Heart left ventricle (tissue), 16 donors: ENCODE measurements at regions not wholly inside any gene's neighbourhood (a gene's known extent, or its start where the extent isn't known, plus 50 kb on each side); places are given as distances from the start of the nearest gene placed in this dataset.

Experiments
- ATAC-seq, 4 donors: fragments of 200-7000 bp; cut with Tn5 transposase; one replicate each; pipeline ENCODE4 v1.9.1; 2020 to 2022; ENCODE audit warnings: moderate library complexity in 4 of 4, mild to moderate bottlenecking in 3 of 4, moderate number of reproducible peaks in 1 of 4
- DNase-seq, 5 donors: peaks; one replicate each; pipeline ENCODE4 v3.0.0-alpha.2; 2020
- H3K27ac ChIP-seq, 12 donors: fragments of 200-600 bp; sonication (generic) in 4 of 12; one replicate each; pipeline versions ENCODE4 v1.5.0 to v1.8.0; 2016 to 2022; ENCODE audit warnings: mild to moderate bottlenecking in 2 of 12
- H3K27me3 ChIP-seq, 9 donors: fragments of 200-600 bp; sonication (generic) in 2 of 9; one replicate each; pipeline versions ENCODE4 v1.5.1 to v1.8.0; 2016 to 2022; ENCODE audit warnings: mild to moderate bottlenecking in 3 of 9
- H3K36me3 ChIP-seq, 9 donors: fragments of 200-600 bp; sonication (generic) in 2 of 9; one replicate each; pipeline versions ENCODE4 v1.5.0 to v1.8.0; 2018 to 2022; ENCODE audit warnings: mild to moderate bottlenecking in 2 of 9
- H3K4me1 ChIP-seq, 12 donors: fragments of 200-600 bp; sonication (generic) in 4 of 12; one replicate each; pipeline versions ENCODE4 v1.5.0 to v1.8.0; 2016 to 2022; ENCODE audit warnings: mild to moderate bottlenecking in 3 of 12
- H3K4me3 ChIP-seq, 12 donors: fragments of 200-600 bp; sonication (generic) in 4 of 12; one replicate each; pipeline versions ENCODE4 v1.5.0 to v1.8.0; 2017 to 2022; ENCODE audit warnings: mild to moderate bottlenecking in 9 of 12, moderate library complexity in 4 of 12
- H3K9me3 ChIP-seq, 12 donors: fragments of 200-600 bp; sonication (generic) in 4 of 12; one replicate each; pipeline versions ENCODE4 v1.5.0 to v1.8.0; 2016 to 2022; ENCODE audit warnings: mild to moderate bottlenecking in 1 of 12
- POLR2A ChIP-seq, 2 donors: fragments of 450-650 bp; IDR thresholded peaks; one replicate each; pipeline ENCODE4 v1.6.1; 2017; ENCODE audit warnings: antibody characterized with exemption in 2 of 2, mild to moderate bottlenecking in 2 of 2, moderate library complexity in 2 of 2
- WGBS, 4 donors: extraction: QIAGEN DNeasy Blood & Tissue Kit in 2 of 4; methylation state at CpG; one replicate each; pipeline versions ENCODE4 v1.1.5 to v1.1.7; 2013 to 2018; 5-methylcytosine and 5-hydroxymethylcytosine counted together
- intact Hi-C, 10 donors: fragments of 100-400 bp; cut with DNase I; formaldehyde crosslinking; loops; one replicate each; pipeline versions ENCODE4 v1.11.1 to v1.14.2; 2022
- TF ChIP-seq, protein P1 (sequence below), 12 donors: fragments of 200-600 bp; sonication (generic) in 4 of 12; IDR thresholded peaks; one replicate each; pipeline versions ENCODE4 v1.5.0 to v1.8.0; 2018 to 2022; ENCODE audit warnings: antibody characterized with exemption in 12 of 12, mild to moderate bottlenecking in 5 of 12
- donor health status: ischemic (EF 13 %, LVEDD 7.1; RV severe dilation, severe dysfunction).
- donor health status: healthy with polysubstance abuse.
- donor health status: DM: no; HTN: yes; CAD: no.
- donor health status: DM: no; HTN: no; CAD: no.
- donor health status: ischemic (EF 25% LVEDD 6.9; RV normal size, moderate dysfunction).
- donor health status: ischemic (EF 25% LVEDD 5.7; RV mildly dilated, moderate dysfunction).
- donor health status: healthy.
- donor health status: DM: yes; HTN: yes; CAD: no.
- donor health status: ischemic (EF 35%, LVEDD 5.7; RV mildly dilated, moderate dysfunction).
- donor health status: nonischemic (EF 11% LVEDD 7.7; RV severe dilation, severe dysfunction).
- donor health status: DM: yes; HTN: yes; CAD: no.
- donor health status: PGD.
- donor health status: ischemic (EF 29% LVEDD 5.4; RV normal size, mild dysfunction).
- donor health status: nonischemic (EF 23%, LVEDD 6.1; RV moderate dilation, normal function).

- intact Hi-C loops = no loop called here
- no peaks in the 10 kb centered on the region for H3K27me3 ChIP-seq
- DNase-seq = no peak
- H3K4me1 ChIP-seq = no peaks in the 10 kb centered on the region
- H3K4me3 ChIP-seq = no peak overlapping the region
- no peak for ATAC-seq
- H3K9me3 ChIP-seq = peaks cover 0 to 9% (median 0%) of the 10 kb centered on the region in 12 donors
- no peaks in the 10 kb centered on the region for H3K36me3 ChIP-seq
- TF ChIP-seq POLR2A (IDR thresholded peaks at IDR 0.05) = no peak
- TF ChIP-seq, protein P1, sequence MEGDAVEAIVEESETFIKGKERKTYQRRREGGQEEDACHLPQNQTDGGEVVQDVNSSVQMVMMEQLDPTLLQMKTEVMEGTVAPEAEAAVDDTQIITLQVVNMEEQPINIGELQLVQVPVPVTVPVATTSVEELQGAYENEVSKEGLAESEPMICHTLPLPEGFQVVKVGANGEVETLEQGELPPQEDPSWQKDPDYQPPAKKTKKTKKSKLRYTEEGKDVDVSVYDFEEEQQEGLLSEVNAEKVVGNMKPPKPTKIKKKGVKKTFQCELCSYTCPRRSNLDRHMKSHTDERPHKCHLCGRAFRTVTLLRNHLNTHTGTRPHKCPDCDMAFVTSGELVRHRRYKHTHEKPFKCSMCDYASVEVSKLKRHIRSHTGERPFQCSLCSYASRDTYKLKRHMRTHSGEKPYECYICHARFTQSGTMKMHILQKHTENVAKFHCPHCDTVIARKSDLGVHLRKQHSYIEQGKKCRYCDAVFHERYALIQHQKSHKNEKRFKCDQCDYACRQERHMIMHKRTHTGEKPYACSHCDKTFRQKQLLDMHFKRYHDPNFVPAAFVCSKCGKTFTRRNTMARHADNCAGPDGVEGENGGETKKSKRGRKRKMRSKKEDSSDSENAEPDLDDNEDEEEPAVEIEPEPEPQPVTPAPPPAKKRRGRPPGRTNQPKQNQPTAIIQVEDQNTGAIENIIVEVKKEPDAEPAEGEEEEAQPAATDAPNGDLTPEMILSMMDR (IDR thresholded peaks at IDR 0.05) = no peak
- no peak overlapping the region for H3K27ac ChIP-seq
- 35 to 59% (median 54%) methylated on average over 2 of the region's 2 CpGs for WGBS, 4 donors
Observed at GRCh38 chr10:44519361-44519760, 134.5 kb upstream of the CXCL12 start.

- Histone ChIP-seq H3K27ac (no peak overlapping the region), H3K27me3 (no peaks in the 10 kb centered on the region), H3K4me3 (no peak overlapping the region), H3K9me3 (peaks cover 0 to 9% (median 0%) of the 10 kb centered on the region in 12 donors), H3K4me1 (no peaks in the 10 kb centered on the region), H3K36me3 (no peaks in the 10 kb centered on the region)
- ATAC-seq (no peak), DNase-seq (no peak)
- no peak for TF ChIP-seq POLR2A (IDR thresholded peaks at IDR 0.05)
- WGBS, 4 donors = 87 to 97% (median 93%) methylated on average over 2 of the region's 2 CpGs
- intact Hi-C loops = no loop called here
Observed at GRCh38 chr10:44520651-44521050, 135.8 kb upstream of the CXCL12 start.

- no peaks in the 10 kb centered on the region for H3K27me3 ChIP-seq
- 92 to 94% (median 94%) methylated on average over 3 of the region's 3 CpGs for WGBS, 4 donors
- no peak overlapping the region for H3K27ac ChIP-seq
- no peaks in the 10 kb centered on the region for H3K4me1 ChIP-seq
- ATAC-seq (no peak), DNase-seq (no peak)
- intact Hi-C loops = no loop called here
- TF ChIP-seq POLR2A (IDR thresholded peaks at IDR 0.05) = no peak
- TF ChIP-seq, protein P1 (IDR thresholded peaks at IDR 0.05) = no peak
- H3K4me3 ChIP-seq = no peak overlapping the region
- peaks cover 0 to 14% (median 0%) of the 10 kb centered on the region in 12 donors for H3K9me3 ChIP-seq
- no peaks in the 10 kb centered on the region for H3K36me3 ChIP-seq
Observed at GRCh38 chr10:44539178-44539577, 154.3 kb upstream of the CXCL12 start.

GRCh38 chr10:44552726-44553125 is 167.8 kb upstream of the CXCL12 start:
- intact Hi-C loops = no loop called here
- no peak for ATAC-seq
- Histone ChIP-seq H3K27me3 (no peaks in the 10 kb centered on the region), H3K4me1 (no peaks in the 10 kb centered on the region), H3K4me3 (no peak overlapping the region), H3K27ac (no peak overlapping the region), H3K9me3 (peaks cover 0 to 28% (median 9%) of the 10 kb centered on the region in 12 donors), H3K36me3 (no peaks in the 10 kb centered on the region)
- 83 to 90% (median 88%) methylated on average over 8 of the region's 8 CpGs for WGBS, 4 donors
- DNase-seq = no peak
- TF ChIP-seq, protein P1 (IDR thresholded peaks at IDR 0.05) = no peak
- no peak for TF ChIP-seq POLR2A (IDR thresholded peaks at IDR 0.05)

DNA sequence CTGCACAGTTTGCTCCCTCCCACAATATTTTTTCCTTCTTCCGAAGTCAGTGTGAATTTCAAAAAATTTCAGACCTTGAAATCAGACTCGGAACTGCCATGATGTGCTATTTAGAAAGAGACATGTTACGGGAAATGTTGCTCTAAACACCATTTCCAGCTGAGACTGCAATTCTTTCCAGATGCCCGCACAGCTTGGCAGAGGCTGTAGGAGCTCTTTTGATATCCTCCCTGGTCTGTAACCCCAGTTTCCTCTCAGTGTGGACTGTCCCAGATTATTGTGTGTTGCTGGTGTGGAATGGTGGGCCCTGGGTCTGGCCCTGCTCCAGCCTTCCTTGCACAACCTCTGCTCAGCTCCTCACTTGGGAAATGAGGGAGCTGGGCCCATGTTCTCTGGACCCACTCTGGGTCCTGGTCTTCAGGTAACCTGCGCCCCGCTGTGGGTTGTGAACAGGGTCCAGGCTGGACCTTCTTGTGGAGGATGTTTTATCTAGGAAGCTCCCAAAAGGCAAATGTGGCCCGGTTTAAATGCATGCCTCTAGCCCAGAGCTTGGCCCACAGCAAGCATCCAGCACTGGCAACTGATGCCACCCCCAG is 172.8 kb upstream of the CXCL12 start:
- DNase-seq (no peak), ATAC-seq (no peak)
- 80 to 91% (median 89%) methylated on average over 4 to 7 of the region's 7 CpGs for WGBS, 4 donors
- no peaks in the 10 kb centered on the region for H3K4me1 ChIP-seq
- H3K36me3 ChIP-seq = no peaks in the 10 kb centered on the region
- TF ChIP-seq, protein P1 (IDR thresholded peaks at IDR 0.05) = no peak
- no peak for TF ChIP-seq POLR2A (IDR thresholded peaks at IDR 0.05)
- no peak overlapping the region for H3K4me3 ChIP-seq
- no peaks in the 10 kb centered on the region for H3K9me3 ChIP-seq
- H3K27ac ChIP-seq = no peak overlapping the region
- peaks cover 0 to 11% (median 0%) of the 10 kb centered on the region in 9 donors for H3K27me3 ChIP-seq
- intact Hi-C loops = no loop called here
